Thoracic aorta (tissue), 2 donors: ENCODE measurements at regions not wholly inside any gene's neighbourhood (a gene's known extent, or its start where the extent isn't known, plus 50 kb on each side); places are given as distances from the start of the nearest gene placed in this dataset.
"Not testable (repeated sequence)": the region's sequence is repeated elsewhere in the genome, so short reads cannot be mapped to it uniquely, and the experiment has no call there.

Experiments used
- ATAC-seq: fragments of 150-250 bp; one replicate; pipeline ENCODE4 v1.8.0; 2017; ENCODE audit warnings: low read depth; ENCODE audit not compliant: insufficient number of reproducible peaks, low FRiP score
- DNase-seq: peaks from one replicate; pipeline ENCODE4 v3.0.0-alpha.2; 2020; ENCODE audit warnings: low spot score
- H3K27ac ChIP-seq, 2 donors: fragments of 200-600 bp; sonication (generic); 1 replicate in 1 of 2; 2 replicates in 1 of 2; pipeline ENCODE4 v1.5.1; 2016; ENCODE audit warnings: mild to moderate bottlenecking in 2 of 2, moderate library complexity in 2 of 2
- H3K27me3 ChIP-seq: fragments of 200-600 bp; sonication (generic); replicated peaks from 2 replicates; pipeline ENCODE4 v1.6.0; 2016; ENCODE audit warnings: mild to moderate bottlenecking; ENCODE audit not compliant: insufficient read depth
- H3K36me3 ChIP-seq: fragments of 200-600 bp; sonication (generic); one replicate; pipeline ENCODE4 v1.5.1; 2016
- H3K4me1 ChIP-seq, 2 donors: fragments of 200-600 bp; sonication (generic); 1 replicate in 1 of 2; 2 replicates in 1 of 2; pipeline versions ENCODE4 v1.5.1 to v1.6.0; 2016; ENCODE audit warnings: low read depth in 2 of 2, mild to moderate bottlenecking in 1 of 2; ENCODE audit not compliant: control insufficient read depth in 1 of 2
- H3K4me3 ChIP-seq: fragments of 200-600 bp; sonication (generic); 2 replicates; pipeline ENCODE4 v1.5.1; 2016; ENCODE audit warnings: mild to moderate bottlenecking
- H3K9me3 ChIP-seq: fragments of 200-600 bp; sonication (generic); 2 replicates; pipeline ENCODE4 v1.5.1; 2016
- TF ChIP-seq, protein P1 (sequence below): fragments of 200-600 bp; sonication (generic); IDR thresholded peaks from one replicate; pipeline ENCODE4 v1.5.1; 2019; ENCODE audit warnings: antibody characterized with exemption

DNA sequence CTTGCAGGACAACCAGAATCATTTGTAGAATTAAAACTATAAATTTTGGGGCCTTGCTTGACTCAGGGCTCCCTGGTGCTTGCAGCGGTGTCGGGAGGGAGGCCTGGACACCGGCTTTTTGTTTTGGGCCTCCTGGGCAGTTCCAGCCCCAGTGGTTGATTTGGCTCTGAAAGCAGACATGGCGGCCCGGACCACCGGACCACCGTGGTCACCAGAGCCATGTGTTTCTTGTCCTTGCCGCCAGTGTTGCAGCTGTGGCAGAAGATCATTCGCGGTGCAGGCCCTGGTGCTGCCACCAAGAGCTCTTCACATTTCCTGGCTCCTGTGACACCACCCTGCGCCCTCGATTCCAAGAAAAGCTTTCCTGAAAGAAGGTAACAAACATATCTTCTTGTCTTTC lies 484.8 kb downstream of the BRINP3 start:
- Histone ChIP-seq H3K27me3 (no peaks in the 10 kb centered on the region), H3K27ac (no peak overlapping the region), H3K36me3 (no peaks in the 10 kb centered on the region), H3K9me3 (peaks cover 5% of the 10 kb centered on the region), H3K4me1 (no peaks in the 10 kb centered on the region), H3K4me3 (no peak overlapping the region)
- DNase-seq (no peak), ATAC-seq (no peak)
- TF ChIP-seq, protein P1, sequence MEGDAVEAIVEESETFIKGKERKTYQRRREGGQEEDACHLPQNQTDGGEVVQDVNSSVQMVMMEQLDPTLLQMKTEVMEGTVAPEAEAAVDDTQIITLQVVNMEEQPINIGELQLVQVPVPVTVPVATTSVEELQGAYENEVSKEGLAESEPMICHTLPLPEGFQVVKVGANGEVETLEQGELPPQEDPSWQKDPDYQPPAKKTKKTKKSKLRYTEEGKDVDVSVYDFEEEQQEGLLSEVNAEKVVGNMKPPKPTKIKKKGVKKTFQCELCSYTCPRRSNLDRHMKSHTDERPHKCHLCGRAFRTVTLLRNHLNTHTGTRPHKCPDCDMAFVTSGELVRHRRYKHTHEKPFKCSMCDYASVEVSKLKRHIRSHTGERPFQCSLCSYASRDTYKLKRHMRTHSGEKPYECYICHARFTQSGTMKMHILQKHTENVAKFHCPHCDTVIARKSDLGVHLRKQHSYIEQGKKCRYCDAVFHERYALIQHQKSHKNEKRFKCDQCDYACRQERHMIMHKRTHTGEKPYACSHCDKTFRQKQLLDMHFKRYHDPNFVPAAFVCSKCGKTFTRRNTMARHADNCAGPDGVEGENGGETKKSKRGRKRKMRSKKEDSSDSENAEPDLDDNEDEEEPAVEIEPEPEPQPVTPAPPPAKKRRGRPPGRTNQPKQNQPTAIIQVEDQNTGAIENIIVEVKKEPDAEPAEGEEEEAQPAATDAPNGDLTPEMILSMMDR, result no peak

DNA sequence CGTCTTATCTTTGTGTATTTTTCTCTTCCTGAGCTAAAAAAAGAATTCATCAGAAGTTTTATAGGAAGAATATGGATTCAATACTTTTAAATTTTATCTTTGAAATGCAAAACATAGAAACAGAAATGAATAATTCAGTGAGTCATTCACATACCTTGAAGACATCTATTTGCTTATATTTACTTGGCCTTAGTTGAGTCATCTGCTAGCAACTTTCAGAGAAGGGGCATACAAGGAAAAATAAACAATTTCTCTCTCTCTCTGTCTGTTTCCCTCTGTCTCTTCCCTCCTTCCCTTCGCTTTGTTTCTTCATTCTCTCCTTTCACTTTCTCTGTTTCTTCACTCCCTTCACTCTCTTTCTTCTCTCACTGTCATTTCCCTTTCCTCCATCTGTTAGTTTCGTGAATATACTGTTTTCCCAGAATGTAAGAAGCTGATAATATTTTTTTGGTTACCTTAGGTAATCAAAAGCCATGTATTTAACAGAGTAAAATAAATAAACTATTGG lies 477.2 kb downstream of the BRINP3 start:
- TF ChIP-seq, protein P1, result no peak
- DNase-seq (no peak), ATAC-seq (no peak)
- Histone ChIP-seq H3K36me3 (no peaks in the 10 kb centered on the region), H3K27ac (no peak overlapping the region), H3K9me3 (no peaks in the 10 kb centered on the region), H3K4me1 (no peaks in the 10 kb centered on the region), H3K27me3 (no peaks in the 10 kb centered on the region), H3K4me3 (no peak overlapping the region)

DNA sequence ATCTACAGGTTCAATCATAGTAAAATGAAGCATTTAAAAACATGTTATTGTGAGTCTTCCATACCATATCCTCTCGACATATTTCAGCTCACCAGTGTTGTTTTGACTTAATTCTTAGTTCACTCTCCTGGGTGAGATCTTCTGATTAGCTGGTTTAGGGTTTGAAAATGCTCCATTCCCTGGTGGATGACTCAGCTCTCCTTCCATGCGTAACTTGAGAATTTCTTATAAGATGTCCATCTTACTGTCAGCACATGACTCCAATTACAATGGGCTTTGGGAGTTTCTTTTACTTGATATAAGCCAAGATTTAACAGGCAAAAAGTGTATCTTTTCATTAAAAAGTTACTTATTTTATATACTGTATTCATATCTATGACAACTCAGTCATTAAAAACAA lies 476.5 kb downstream of the BRINP3 start:
- DNase-seq (no peak), ATAC-seq (no peak)
- Histone ChIP-seq H3K9me3 (no peaks in the 10 kb centered on the region), H3K4me1 (no peaks in the 10 kb centered on the region), H3K27ac (no peak overlapping the region), H3K4me3 (no peak overlapping the region), H3K27me3 (no peaks in the 10 kb centered on the region), H3K36me3 (no peaks in the 10 kb centered on the region)
- TF ChIP-seq, protein P1, result no peak

DNA sequence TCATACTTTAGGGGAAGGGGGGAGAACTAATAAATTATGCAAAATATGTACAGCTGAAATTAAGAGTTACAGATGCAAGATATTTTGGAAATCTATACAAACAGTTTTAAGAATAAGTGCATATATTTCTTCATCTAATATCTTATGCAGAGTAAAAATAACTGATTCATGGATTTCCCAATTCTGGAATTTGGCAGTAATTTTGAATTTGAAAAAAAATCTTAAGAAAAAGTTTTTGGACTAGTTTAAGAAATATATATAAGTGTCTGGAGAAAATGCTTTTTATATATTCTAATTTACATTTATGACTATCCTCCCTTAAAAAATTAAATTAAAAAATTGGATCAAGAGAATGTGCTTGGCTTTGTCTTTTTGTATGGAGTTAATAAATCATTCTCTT lies 474.3 kb downstream of the BRINP3 start:
- Histone ChIP-seq H3K36me3 (no peaks in the 10 kb centered on the region), H3K9me3 (no peaks in the 10 kb centered on the region), H3K4me1 (no peaks in the 10 kb centered on the region), H3K27me3 (no peaks in the 10 kb centered on the region), H3K27ac (no peak overlapping the region), H3K4me3 (no peak overlapping the region)
- TF ChIP-seq, protein P1, result no peak
- no peak for ATAC-seq
- DNase-seq, result no peak

DNA sequence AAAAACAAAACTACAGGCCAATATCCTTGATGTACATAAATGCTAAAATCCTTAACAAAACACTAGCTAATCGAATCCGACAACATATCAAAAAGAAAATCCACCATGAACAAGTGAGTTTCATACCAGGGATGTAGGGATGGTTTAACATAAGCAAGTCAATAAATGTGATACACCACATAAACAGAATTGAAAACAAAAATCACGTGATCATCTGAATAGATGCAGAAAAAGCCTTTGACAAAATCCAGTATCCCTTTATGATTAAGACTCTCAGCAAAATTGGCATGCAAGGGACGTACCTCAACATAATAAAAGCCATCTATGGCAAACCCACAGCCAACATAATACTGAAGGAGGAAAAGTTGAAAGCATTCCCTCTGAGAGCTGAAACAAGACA lies 466.1 kb downstream of the BRINP3 start:
- H3K4me1 ChIP-seq, result no peaks in the 10 kb centered on the region
- no peak overlapping the region for H3K27ac ChIP-seq
- DNase-seq (no peak), ATAC-seq (no peak)
- TF ChIP-seq, protein P1, result no peak
- no peak overlapping the region for H3K4me3 ChIP-seq
- H3K36me3 ChIP-seq, result no peaks in the 10 kb centered on the region
- H3K27me3 ChIP-seq, result no peaks in the 10 kb centered on the region
- no peaks in the 10 kb centered on the region for H3K9me3 ChIP-seq

DNA sequence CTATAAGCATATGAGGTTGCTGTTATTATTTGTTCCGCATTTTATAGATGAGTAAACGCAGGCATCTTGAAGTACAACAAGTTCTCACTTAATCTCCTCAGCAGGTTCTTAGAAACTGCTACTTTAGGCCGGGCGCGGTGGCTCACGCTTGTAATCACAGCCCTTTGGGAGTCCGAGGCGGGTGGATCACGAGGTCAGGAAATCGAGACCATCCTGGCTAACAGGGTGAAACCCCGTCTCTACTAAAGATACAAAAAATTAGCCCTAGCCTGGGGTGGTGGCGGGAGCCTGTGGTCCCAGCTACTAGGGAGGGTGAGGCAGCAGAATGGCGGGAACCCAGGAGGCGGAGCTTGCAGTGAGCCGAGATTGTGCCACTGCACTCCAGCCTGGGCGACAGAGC lies 458.5 kb downstream of the BRINP3 start:
- not testable (repeated sequence) for ATAC-seq, H3K9me3 ChIP-seq, H3K4me1 ChIP-seq, H3K36me3 ChIP-seq, H3K27ac ChIP-seq, H3K27me3 ChIP-seq, DNase-seq, H3K4me3 ChIP-seq
